B cell (primary cell): ENCODE measurements at regions not wholly inside any gene's neighbourhood (a gene's known extent, or its start where the extent isn't known, plus 50 kb on each side); places are given as distances from the start of the nearest gene placed in this dataset.

ENCODE experiments used
- CTCF ChIP-seq: fragments of 200-600 bp; IDR thresholded peaks from one replicate; pipeline ENCODE4 v1.8.0; 2022; ENCODE audit warnings: antibody characterized with exemption, mild to moderate bottlenecking
- EZH2 ChIP-seq: IDR thresholded peaks from 2 replicates; pipeline ENCODE4 v1.6.1; 2012; ENCODE audit warnings: borderline replicate concordance, low read depth, mild to moderate bottlenecking, moderate library complexity, low read length; ENCODE audit not compliant: insufficient read depth, poor library complexity, severe bottlenecking

- TF ChIP-seq CTCF (no peak), EZH2 (no peak)
Observed at GRCh38 chr14:30196861-30197260, 269.2 kb upstream of the PRKD1 start.
